Fibroblast of mammary gland (primary cell): ENCODE measurements at regions not wholly inside any gene's neighbourhood (a gene's known extent, or its start where the extent isn't known, plus 50 kb on each side); places are given as distances from the start of the nearest gene placed in this dataset.

Experiments
- DNase-seq: peaks from one replicate; pipeline ENCODE4 v3.0.0-alpha.2; 2010; ENCODE audit warnings: low read depth
- H3K4me3 ChIP-seq: 2 replicates; pipeline ENCODE4 v1.5.1; 2011; ENCODE audit warnings: low read depth, mild to moderate bottlenecking, low read length, moderate library complexity; ENCODE audit not compliant: control insufficient read depth
- CTCF ChIP-seq: conservative IDR thresholded peaks from 2 replicates; pipeline ENCODE4 v1.5.1; 2011; ENCODE audit warnings: low read depth, low read length, inconsistent platforms; ENCODE audit not compliant: control insufficient read depth, insufficient read depth

GRCh38 chr5:2387634-2388325 is 363.7 kb downstream of the IRX2 start:
- TF ChIP-seq CTCF = no peak
- H3K4me3 ChIP-seq = no peak overlapping the region
- DNase-seq = no peak

- no peak for DNase-seq
- no peak overlapping the region for H3K4me3 ChIP-seq
Measured at GRCh38 chr5:2387250-2387633, 364.2 kb downstream of the IRX2 start.

GRCh38 chr5:2385818-2386217 is 365.7 kb downstream of the IRX2 start:
- DNase-seq = no peak
- no peak for TF ChIP-seq CTCF
- H3K4me3 ChIP-seq = no peak overlapping the region

More at GRCh38 chr5:2387250-2387633, 364.2 kb downstream of the IRX2 start:
- no peak for TF ChIP-seq CTCF

GRCh38 chr5:2383698-2384065 is 367.8 kb downstream of the IRX2 start:
- no peak overlapping the region for H3K4me3 ChIP-seq
- no peak for TF ChIP-seq CTCF
- DNase-seq = no peak

- no peak overlapping the region for H3K4me3 ChIP-seq
- no peak for TF ChIP-seq CTCF
- no peak for DNase-seq
Measured at GRCh38 chr5:2382776-2383697, 368.4 kb downstream of the IRX2 start.

GRCh38 chr5:2381861-2382260 is 369.6 kb downstream of the IRX2 start:
- no peak for DNase-seq
- H3K4me3 ChIP-seq = no peak overlapping the region
- TF ChIP-seq CTCF = no peak

- DNase-seq = no peak
- no peak for TF ChIP-seq CTCF
- no peak overlapping the region for H3K4me3 ChIP-seq
Measured at GRCh38 chr5:2381070-2381469, 370.4 kb downstream of the IRX2 start.
